ENCODE measurements at regions not wholly inside any gene's neighbourhood (a gene's known extent, or its start where the extent isn't known, plus 50 kb on each side); places are given as distances from the start of the nearest gene placed in this dataset.

GRCh38 chr2:49296107-49296867, 142.0 kb upstream of the FSHR start:
- H3K27ac Mint-ChIP-seq = no peak overlapping the region
- no peak overlapping the region for H3K4me3 Mint-ChIP-seq
- H3K4me1 Mint-ChIP-seq (ENCODE audit: low read depth) = no peaks in the 10 kb centered on the region
- ChIA-PET CTCF (no interaction called here), POLR2A (no interaction called here)
- TF ChIP-seq, protein P1, sequence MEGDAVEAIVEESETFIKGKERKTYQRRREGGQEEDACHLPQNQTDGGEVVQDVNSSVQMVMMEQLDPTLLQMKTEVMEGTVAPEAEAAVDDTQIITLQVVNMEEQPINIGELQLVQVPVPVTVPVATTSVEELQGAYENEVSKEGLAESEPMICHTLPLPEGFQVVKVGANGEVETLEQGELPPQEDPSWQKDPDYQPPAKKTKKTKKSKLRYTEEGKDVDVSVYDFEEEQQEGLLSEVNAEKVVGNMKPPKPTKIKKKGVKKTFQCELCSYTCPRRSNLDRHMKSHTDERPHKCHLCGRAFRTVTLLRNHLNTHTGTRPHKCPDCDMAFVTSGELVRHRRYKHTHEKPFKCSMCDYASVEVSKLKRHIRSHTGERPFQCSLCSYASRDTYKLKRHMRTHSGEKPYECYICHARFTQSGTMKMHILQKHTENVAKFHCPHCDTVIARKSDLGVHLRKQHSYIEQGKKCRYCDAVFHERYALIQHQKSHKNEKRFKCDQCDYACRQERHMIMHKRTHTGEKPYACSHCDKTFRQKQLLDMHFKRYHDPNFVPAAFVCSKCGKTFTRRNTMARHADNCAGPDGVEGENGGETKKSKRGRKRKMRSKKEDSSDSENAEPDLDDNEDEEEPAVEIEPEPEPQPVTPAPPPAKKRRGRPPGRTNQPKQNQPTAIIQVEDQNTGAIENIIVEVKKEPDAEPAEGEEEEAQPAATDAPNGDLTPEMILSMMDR (IDR thresholded peaks at IDR 0.05) = no peak
- no peaks in the 10 kb centered on the region for H3K27me3 Mint-ChIP-seq
- DNase-seq = no peak
- H3K36me3 Mint-ChIP-seq (ENCODE audit: low read depth) = no peaks in the 10 kb centered on the region
- intact Hi-C loops (cut with micrococcal nuclease) = no loop called here
- ATAC-seq = no peak
- peaks cover 4% of the 10 kb centered on the region for H3K9me3 Mint-ChIP-seq

DNA sequence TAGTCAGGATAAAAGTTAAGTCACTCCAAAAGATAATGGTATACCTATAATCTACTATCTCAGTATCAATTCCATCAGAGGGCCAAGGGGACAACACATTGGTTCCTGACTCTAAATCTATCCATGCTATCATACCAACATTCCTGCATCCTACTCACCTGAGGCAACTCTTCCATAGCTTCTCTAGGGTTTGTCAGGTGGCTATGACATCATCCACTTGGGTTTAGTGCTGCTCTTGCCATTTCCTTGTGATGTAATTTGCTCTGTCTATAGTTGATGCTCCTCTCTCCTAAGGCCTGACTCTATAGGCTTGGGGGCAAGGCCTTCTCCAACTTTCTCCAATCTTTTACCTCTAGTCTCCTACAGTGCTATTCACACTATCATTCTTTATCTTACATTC, 139.9 kb upstream of the FSHR start:
- intact Hi-C loops (cut with micrococcal nuclease) = no loop called here
- Mint-ChIP-seq H3K4me1 (ENCODE audit: low read depth) (no peaks in the 10 kb centered on the region), H3K4me3 (no peak overlapping the region), H3K27me3 (no peaks in the 10 kb centered on the region), H3K9me3 (peaks cover 4% of the 10 kb centered on the region), H3K36me3 (ENCODE audit: low read depth) (no peaks in the 10 kb centered on the region), H3K27ac (no peak overlapping the region)
- DNase-seq (no peak), ATAC-seq (no peak)
- TF ChIP-seq, protein P1 (IDR thresholded peaks at IDR 0.05) = no peak
- ChIA-PET CTCF (no interaction called here), POLR2A (no interaction called here)

- ChIA-PET CTCF (no interaction called here), POLR2A (no interaction called here)
- H3K9me3 Mint-ChIP-seq = peaks cover 1% of the 10 kb centered on the region
- no peaks in the 10 kb centered on the region for H3K27me3 Mint-ChIP-seq
- intact Hi-C loops (cut with micrococcal nuclease) = no loop called here
- no peaks in the 10 kb centered on the region for H3K4me1 Mint-ChIP-seq (ENCODE audit: low read depth)
- H3K4me3 Mint-ChIP-seq = no peak overlapping the region
- no peak overlapping the region for H3K27ac Mint-ChIP-seq
- no peaks in the 10 kb centered on the region for H3K36me3 Mint-ChIP-seq (ENCODE audit: low read depth)
- no peak for DNase-seq
- TF ChIP-seq, protein P1 (IDR thresholded peaks at IDR 0.05) = no peak
- ATAC-seq = no peak
These were observed 137.3 kb upstream of the FSHR start for GRCh38 chr2:49291619-49292018.

DNA sequence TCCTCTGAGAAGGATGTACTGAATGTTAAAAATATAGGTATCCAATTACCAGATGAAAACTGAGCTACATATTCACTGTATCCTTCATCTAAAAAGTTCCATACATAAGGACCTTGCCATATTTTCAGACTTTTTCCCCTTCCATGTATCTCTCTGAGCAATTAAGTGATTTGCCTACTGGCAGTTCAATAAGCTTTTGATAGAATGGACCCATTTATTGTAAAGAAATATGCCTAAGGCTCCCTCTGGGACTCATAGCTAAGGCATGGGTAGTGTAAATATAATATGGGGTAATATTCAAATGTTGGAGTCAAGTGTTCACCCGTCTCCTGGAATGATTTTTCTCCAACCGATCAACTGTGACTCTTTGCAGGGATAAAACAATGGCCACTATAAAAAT, 135.4 kb upstream of the FSHR start:
- ChIA-PET POLR2A (no interaction called here), CTCF (no interaction called here)
- Mint-ChIP-seq H3K27me3 (no peaks in the 10 kb centered on the region), H3K27ac (no peak overlapping the region), H3K9me3 (peaks cover 4% of the 10 kb centered on the region), H3K4me3 (no peak overlapping the region), H3K36me3 (ENCODE audit: low read depth) (no peaks in the 10 kb centered on the region), H3K4me1 (ENCODE audit: low read depth) (no peaks in the 10 kb centered on the region)
- TF ChIP-seq, protein P1 (IDR thresholded peaks at IDR 0.05) = no peak
- intact Hi-C loops (cut with micrococcal nuclease) = no loop called here
- DNase-seq (no peak), ATAC-seq (no peak)

DNA sequence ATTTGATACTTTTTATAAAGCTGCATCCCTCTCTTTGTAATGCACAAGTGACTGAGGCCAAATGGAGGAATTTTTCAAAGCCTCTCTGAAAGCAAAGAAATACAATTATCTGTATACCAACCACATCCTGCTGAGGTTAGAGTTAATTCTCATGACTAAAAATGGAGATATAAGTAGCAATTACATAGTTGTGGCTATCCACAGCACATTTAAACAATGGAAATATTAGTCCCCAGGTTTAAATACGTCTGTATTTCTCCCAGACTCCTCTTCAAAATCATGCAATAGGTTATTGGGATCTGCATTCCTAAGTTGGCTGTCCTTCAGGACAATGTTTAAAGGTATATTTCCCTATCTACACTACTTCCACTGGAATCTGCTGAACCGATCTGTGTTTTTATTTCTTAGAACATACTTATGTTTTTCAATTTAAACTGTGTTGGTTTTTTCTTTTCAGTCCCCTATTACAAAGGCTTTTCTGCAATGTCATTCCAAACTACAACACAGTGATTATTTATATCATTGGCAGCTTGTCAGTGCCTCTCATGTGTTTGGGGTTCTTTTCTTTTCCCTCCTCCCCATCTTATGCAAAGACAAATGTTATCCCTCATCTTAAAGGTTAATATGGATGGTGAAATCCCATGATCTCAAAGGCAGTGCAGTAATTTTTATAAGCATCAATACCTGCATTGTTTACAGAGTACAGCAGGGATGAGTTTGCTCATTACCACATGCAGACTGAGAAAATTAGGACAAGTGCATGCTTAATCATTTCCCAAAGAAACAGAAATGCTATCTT, 134.8 kb upstream of the FSHR start:
- no peaks in the 10 kb centered on the region for H3K4me1 Mint-ChIP-seq (ENCODE audit: low read depth)
- no peak for DNase-seq
- POLR2A ChIA-PET = no interaction called here
- TF ChIP-seq, protein P1 (IDR thresholded peaks at IDR 0.05) = no peak
- H3K36me3 Mint-ChIP-seq (ENCODE audit: low read depth) = no peaks in the 10 kb centered on the region
- no peaks in the 10 kb centered on the region for H3K27me3 Mint-ChIP-seq
- H3K4me3 Mint-ChIP-seq = no peak overlapping the region
- H3K27ac Mint-ChIP-seq = no peak overlapping the region
- ATAC-seq = no peak
- intact Hi-C loops (cut with micrococcal nuclease) = no loop called here
- CTCF ChIA-PET = no interaction called here
- peaks cover 4% of the 10 kb centered on the region for H3K9me3 Mint-ChIP-seq

Data from activated CD8-positive, alpha-beta T cell treated with anti-CD3 and anti-CD28 coated beads for 36 hours (primary cell).